ENCODE measurements at regions not wholly inside any gene's neighbourhood (a gene's known extent, or its start where the extent isn't known, plus 50 kb on each side); places are given as distances from the start of the nearest gene placed in this dataset.

- no peak for TF ChIP-seq CTCF (IDR thresholded peaks at IDR 0.05; ENCODE audit: poor library complexity)
- TF ChIP-seq EZH2 (IDR thresholded peaks at IDR 0.05; ENCODE audit: borderline replicate concordance) = no peak
- TF ChIP-seq EZH2phosphoT487 (IDR thresholded peaks at IDR 0.05; ENCODE audit: low read depth, severe bottlenecking, unreplicated experiment) = no peak
Measured at GRCh38 chr20:43857932-43858331, 56.7 kb upstream of the TOX2 start.
